Activated CD4-positive, alpha-beta T cell treated with anti-CD3 and anti-CD28 coated beads, Interleukin-2, amount 50 U/mL, for 1 hour (primary cell): ENCODE measurements at regions not wholly inside any gene's neighbourhood (a gene's known extent, or its start where the extent isn't known, plus 50 kb on each side); places are given as distances from the start of the nearest gene placed in this dataset.

Source experiments
- DNase-seq: peaks from one replicate; pipeline ENCODE4 v3.0.0-alpha.2; 2020

DNA sequence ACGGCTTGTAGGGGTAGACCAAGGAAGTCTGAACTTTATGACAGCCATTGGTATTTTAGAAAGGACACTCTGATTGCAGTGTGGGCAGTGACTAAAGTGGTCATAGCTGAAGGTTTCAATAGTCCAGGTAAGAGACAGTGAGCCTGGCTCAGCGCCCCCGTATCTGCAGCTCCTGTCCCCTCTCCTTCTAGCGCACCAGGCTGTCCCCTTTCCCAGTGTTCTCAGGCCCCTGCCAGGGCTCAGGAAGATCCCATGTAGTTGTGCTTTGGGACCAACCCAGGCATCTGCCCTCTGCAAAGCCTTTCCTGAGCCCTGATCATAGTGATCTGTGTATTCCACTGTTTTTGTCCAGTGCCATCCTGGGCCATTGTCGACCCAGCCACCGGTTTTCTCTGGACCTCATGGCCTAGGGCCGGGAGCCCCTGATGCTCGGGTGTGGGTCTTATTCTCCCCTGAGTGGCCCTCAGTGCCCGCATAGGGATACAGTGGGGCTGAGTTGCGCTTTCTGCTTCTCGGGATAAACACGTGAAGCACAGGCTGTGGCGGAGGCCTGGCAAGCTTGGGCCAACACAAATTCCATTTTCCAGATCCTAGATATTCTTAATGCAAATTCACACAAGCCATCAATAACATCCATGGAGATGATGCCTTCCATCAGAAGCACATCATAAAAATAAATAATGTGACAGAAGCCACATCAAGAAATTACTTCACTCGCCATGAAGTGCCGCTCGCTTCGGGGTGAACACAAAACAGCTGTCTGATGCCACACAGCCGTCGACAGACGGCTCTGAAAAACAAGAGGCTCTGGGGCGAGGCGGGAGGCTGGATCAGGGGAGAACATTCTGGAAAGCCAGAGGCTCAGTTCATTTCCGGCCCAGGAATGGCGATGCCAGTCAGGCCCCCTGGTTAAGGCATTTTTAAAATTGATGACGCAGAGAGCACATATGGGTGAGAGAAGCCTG is 805.0 kb downstream of the TBC1D22A start:
- DNase-seq, result no peak

- no peak for DNase-seq
Observed at GRCh38 chr22:47566491-47566890, 804.0 kb downstream of the TBC1D22A start.

GRCh38 chr22:47565607-47566006 is 803.2 kb downstream of the TBC1D22A start:
- no peak for DNase-seq

- DNase-seq, result no peak
Observed at GRCh38 chr22:47564651-47565434, 802.4 kb downstream of the TBC1D22A start.

DNA sequence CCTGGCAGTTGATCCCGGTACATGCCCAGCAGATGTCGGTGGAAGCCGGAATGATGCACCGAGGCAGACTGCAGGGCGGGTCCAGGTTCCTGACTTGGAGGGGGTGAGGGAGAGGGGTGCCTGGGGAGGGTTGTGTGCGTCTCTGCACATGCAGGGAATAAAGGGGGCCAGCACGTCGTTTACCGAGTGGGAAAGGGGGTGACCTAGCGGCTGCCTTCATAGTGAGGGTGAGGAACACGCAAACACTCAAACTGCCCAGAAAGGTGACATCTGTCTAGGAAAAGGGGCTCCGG is 801.7 kb downstream of the TBC1D22A start:
- no peak for DNase-seq

DNA sequence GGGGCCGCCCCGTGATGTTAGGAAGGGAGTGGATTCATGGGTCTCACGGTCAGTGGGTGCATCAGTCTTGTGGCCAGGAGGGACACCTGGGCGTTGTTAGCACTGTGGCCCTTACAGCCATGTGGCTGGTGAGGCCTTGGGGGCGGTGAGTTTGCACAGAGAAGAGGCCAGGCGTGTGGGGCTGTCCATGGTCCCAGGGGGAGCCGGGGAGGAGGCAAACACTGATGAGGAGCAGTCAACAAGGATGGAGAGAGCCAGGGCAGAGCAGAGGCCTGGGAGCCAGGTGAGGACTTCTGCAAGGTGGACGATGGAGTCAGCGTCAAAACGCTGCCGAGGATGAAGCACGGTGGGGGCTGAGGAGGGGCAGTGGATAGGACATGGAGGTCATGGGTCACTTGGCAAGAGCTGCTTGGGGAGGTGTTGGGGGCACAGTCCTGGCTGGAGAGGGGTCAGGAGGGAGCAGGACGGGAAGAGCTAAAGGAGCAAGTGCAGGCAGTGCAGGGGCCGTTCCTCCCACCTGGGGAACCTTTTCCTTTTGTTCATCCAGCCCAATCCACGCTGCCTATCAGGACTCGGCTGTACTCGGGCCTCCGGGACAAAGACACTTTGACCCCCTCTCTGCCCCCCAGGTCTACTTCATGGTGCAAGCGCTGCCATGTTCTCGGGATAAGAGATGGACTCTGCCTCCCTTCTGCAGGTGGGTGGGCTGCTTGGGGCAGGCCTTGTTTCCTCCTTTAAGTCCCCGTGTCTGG is 801.1 kb downstream of the TBC1D22A start:
- DNase-seq, result no peak

- DNase-seq, result no peak
Observed at GRCh38 chr22:47561766-47562165, 799.3 kb downstream of the TBC1D22A start.

DNA sequence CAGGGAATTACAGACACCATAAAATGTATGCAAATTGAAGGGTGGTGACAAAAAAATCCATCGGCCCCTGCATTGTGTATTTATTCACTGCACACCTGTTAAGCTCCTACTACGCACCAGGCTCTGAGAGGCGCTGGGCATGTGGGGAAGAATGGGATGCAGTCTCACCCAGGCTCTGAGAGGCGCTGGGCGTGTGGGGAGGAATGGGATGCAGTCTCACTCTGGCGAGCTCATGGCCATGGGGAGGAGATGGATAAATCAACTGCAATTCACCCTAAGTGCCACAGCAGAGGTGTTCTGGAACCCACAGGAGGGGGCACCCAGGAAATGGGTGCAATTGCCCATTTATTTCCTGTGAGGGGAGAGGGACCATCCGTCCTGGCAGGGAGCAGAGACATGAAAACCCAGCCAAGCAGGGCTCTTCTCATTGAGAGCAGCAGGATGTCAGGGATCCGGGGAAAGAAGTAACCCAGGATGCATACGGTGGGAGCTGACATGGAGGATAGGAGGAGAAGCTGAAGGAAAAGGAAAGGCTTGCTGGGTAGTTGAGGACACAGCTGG is 798.7 kb downstream of the TBC1D22A start:
- no peak for DNase-seq

GRCh38 chr22:47558828-47559700 is 796.6 kb downstream of the TBC1D22A start:
- DNase-seq, result no peak

- DNase-seq, result no peak
Observed at GRCh38 chr22:47556473-47556872, 794.0 kb downstream of the TBC1D22A start.

DNA sequence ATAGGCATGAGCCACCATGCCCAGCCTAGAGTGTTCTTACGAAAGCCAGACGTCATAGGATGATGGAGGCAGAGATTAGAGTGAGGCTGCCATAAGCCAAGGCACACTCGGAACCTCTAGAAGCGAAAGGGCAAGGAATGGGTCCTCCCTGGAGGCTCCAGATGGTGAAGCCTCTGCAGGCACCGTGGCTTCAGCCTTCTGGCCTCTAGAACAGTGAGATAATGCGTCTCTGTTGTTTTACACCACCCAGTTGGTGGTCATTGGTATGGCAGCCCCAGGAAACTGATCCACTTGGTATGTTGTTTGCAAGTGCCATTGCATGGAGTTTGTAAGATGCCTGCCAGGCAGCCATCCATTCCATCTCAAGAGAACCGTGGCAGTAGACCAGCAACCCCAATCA is 791.0 kb downstream of the TBC1D22A start:
- no peak for DNase-seq

GRCh38 chr22:47552541-47553205 is 790.2 kb downstream of the TBC1D22A start:
- no peak for DNase-seq

DNA sequence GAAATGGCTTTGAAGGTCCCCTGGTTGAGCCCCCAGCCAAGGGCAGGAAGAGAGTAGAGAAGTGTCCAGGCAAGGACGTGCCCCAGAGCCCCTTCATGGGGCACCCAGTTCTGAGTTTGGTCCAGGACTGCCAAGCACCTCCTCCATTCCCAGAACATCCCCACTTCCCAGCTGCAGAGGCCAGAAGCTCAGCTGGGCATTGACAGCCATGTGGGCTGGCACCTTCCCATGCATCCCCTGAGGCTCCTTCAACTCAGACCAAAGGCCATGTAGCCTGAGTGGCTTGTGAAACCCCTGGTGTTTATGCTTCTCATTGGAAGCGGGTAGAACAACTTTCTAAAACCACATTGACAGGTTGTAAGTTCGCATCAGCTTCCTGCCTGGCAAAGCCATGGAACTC is 789.6 kb downstream of the TBC1D22A start:
- no peak for DNase-seq

DNA sequence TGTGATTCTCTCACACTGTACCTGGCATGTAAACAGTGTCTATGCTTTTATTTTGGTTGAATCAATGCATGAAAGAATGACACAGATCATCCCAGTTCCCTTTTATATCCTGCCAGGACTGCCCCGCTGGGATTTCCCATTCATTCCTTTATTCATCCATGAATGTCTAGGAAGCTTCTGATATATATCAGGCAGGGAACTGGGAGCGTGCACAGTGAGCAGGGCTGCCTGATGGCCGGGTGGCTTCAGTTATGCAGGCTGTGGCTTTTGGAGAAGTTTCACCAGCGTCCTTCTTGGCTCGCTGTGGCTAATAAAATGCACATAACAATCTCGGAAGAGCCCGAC is 789.0 kb downstream of the TBC1D22A start:
- DNase-seq, result no peak

GRCh38 chr22:47550524-47551430 is 788.3 kb downstream of the TBC1D22A start:
- no peak for DNase-seq

DNA sequence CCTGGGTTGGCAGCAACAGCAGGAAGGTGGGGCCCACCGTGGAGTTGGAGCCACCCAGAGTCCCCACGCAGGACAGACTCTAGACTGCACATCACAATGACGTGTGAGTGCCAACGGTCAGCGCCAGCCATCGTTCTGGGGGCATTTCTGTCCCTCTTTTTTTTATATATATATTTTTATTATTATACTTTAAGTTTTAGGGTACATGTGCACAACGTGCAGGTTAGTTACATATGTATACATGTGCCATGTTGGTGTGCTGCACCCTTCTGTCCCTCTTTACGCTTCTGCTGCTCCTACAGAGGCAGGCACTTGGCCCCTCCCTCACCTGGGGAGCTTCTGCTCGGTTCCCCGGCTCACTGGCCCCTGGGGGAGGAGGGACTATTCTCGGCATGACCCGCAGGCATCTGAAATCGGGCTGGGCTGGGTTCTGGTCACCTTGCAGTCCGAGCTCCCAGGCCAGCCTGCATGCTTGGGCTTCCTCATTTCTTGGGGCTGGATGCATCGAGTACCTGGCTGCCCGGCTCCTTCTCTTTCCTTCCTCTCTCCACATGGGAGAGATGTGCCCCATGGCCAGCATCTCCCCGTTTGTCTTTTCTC is 787.4 kb downstream of the TBC1D22A start:
- no peak for DNase-seq

- DNase-seq, result no peak
Observed at GRCh38 chr22:47548953-47549740, 786.7 kb downstream of the TBC1D22A start.

GRCh38 chr22:47547881-47548650 is 785.6 kb downstream of the TBC1D22A start:
- no peak for DNase-seq
